Left cardiac atrium (tissue), 4 donors: ENCODE measurements at regions not wholly inside any gene's neighbourhood (a gene's known extent, or its start where the extent isn't known, plus 50 kb on each side); places are given as distances from the start of the nearest gene placed in this dataset.

Experiments
- ATAC-seq, 2 donors: fragments of 200-7000 bp; cut with Tn5 transposase; one replicate each; pipeline ENCODE4 v1.9.1; 2020; ENCODE audit warnings: mild to moderate bottlenecking in 2 of 2, moderate library complexity in 2 of 2
- DNase-seq: peaks from one replicate; pipeline ENCODE4 v3.0.0-alpha.2; 2020
- intact Hi-C, 2 donors: fragments of 100-400 bp; cut with DNase I; formaldehyde crosslinking; loops; one replicate each; pipeline versions ENCODE4 v1.14.1 to v1.15.1; 2022 to 2023
- microRNA-seq, 2 donors: library from miRNA; unstranded; fragments of <30 nt; microRNA quantifications; one replicate each; pipeline ENCODE4 v1.2.0, GENCODE V29; 2020
- donor health status: DM: no; HTN: yes; CAD: no.
- donor health status: DM: no; HTN: yes; CAD: no; lungs with severe emphysema.
- donor health status: DM: yes; HTN: yes; CAD: no.
- donor health status: Dilated cardiomyopathy.

- DNase-seq (no peak), ATAC-seq (no peak)
- intact Hi-C loops = no loop called here
Observed at GRCh38 chr18:35918564-35918963, 53.9 kb upstream of the RMP24 start.

- ATAC-seq = no peak
- intact Hi-C loops = no loop called here
- DNase-seq = no peak
Observed at GRCh38 chr18:35919179-35919578, 53.3 kb upstream of the RMP24 start.

- DNase-seq (no peak), ATAC-seq (peak in 1 of 2 donors; percentile 75)
- intact Hi-C loops = no loop called here
Observed at GRCh38 chr18:35920623-35921022, 51.9 kb upstream of the RMP24 start.

Small RNAs in the stretch of these regions (microRNA-seq; reads per million reads assigned to microRNA genes)
- 347 to 555 reads per million in 2 donors for gene MIR187
